Muscle of back (tissue), 3 donors: ENCODE measurements at regions not wholly inside any gene's neighbourhood (a gene's known extent, or its start where the extent isn't known, plus 50 kb on each side); places are given as distances from the start of the nearest gene placed in this dataset.
"Not testable (repeated sequence)": the region's sequence is repeated elsewhere in the genome, so short reads cannot be mapped to it uniquely, and the experiment has no call there.

ENCODE experiments used
- DNase-seq, 3 donors: peaks; one replicate each; pipeline versions ENCODE4 v3.0.0 to v3.0.0-alpha.2; 2013

GRCh38 chr7:19377611-19378344, 232.6 kb upstream of the FERD3L start:
- peak in 2 of 3 donors; percentile 5 to 40 for DNase-seq

- DNase-seq = no peak
These were observed 231.3 kb upstream of the FERD3L start for GRCh38 chr7:19376538-19376937.

GRCh38 chr7:19375976-19376375, 230.8 kb upstream of the FERD3L start:
- DNase-seq = no peak

- DNase-seq = no peak
These were observed 228.1 kb upstream of the FERD3L start for GRCh38 chr7:19373334-19373733.

- DNase-seq = no peak
These were observed 224.6 kb upstream of the FERD3L start for GRCh38 chr7:19369806-19370205.

GRCh38 chr7:19369182-19369581, 224.0 kb upstream of the FERD3L start:
- DNase-seq = no peak

- peak in 2 of 3 donors; percentile 30 to 49 for DNase-seq
These were observed 223.3 kb upstream of the FERD3L start for GRCh38 chr7:19368491-19368925.

GRCh38 chr7:19364950-19365349, 219.7 kb upstream of the FERD3L start:
- DNase-seq = no peak

GRCh38 chr7:19362099-19362498, 216.9 kb upstream of the FERD3L start:
- no peak for DNase-seq

- no peak for DNase-seq
These were observed 208.0 kb upstream of the FERD3L start for GRCh38 chr7:19353180-19353579.

- no peak for DNase-seq
These were observed 207.1 kb upstream of the FERD3L start for GRCh38 chr7:19352305-19352695.

GRCh38 chr7:19351341-19352304, 206.4 kb upstream of the FERD3L start:
- no peak for DNase-seq

GRCh38 chr7:19339512-19339911, 194.3 kb upstream of the FERD3L start:
- no peak for DNase-seq

- DNase-seq = not testable (repeated sequence)
These were observed 193.3 kb upstream of the FERD3L start for GRCh38 chr7:19338512-19338911.

GRCh38 chr7:19336836-19337383, 191.7 kb upstream of the FERD3L start:
- no peak for DNase-seq

- no peak for DNase-seq
These were observed 188.5 kb upstream of the FERD3L start for GRCh38 chr7:19333706-19334105.

GRCh38 chr7:19327018-19327417, 181.8 kb upstream of the FERD3L start:
- DNase-seq = peak; percentile 35 to 65 (median 36)

GRCh38 chr7:19322002-19322401, 176.8 kb upstream of the FERD3L start:
- DNase-seq = peak in 2 of 3 donors; percentile 10 to 36

GRCh38 chr7:19318287-19318686, 173.1 kb upstream of the FERD3L start:
- DNase-seq = no peak

GRCh38 chr7:19317461-19317860, 172.2 kb upstream of the FERD3L start:
- no peak for DNase-seq

GRCh38 chr7:19312416-19312815, 167.2 kb upstream of the FERD3L start:
- no peak for DNase-seq

- DNase-seq = no peak
These were observed 162.3 kb upstream of the FERD3L start for GRCh38 chr7:19307554-19307953.

GRCh38 chr7:19305698-19306097, 160.5 kb upstream of the FERD3L start:
- no peak for DNase-seq
